NCI-H1105 treated with DMSO at 0.1 percent for 48 hours (cell line): ENCODE measurements at regions not wholly inside any gene's neighbourhood (a gene's known extent, or its start where the extent isn't known, plus 50 kb on each side); places are given as distances from the start of the nearest gene placed in this dataset.
"Not testable (repeated sequence)": the region's sequence is repeated elsewhere in the genome, so short reads cannot be mapped to it uniquely, and the experiment has no call there.

ENCODE experiments used
- DNase-seq: peaks from one replicate; lab custom pipeline; 2025; lab: John Stamatoyannopoulos, UW

DNA sequence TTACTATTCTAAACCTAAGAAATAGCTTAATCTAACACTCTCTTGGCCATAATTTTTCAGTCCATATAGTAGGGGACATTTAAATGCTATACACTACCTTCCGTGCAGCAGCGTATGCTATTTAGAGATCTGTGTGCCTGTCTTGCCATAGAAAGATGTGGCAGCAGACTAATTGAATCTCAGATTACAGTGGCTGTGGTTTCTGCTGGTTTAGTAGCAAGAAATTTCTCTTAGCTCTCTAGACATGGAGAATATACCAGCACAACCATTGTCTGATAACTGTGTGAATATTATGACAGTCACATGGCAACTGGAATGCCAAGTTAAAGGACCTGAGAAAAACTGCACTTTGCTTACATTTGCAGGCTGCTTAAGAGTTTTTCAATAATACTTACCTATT is 672.4 kb upstream of the MIR17HG start:
- DNase-seq: peak; percentile 6

DNA sequence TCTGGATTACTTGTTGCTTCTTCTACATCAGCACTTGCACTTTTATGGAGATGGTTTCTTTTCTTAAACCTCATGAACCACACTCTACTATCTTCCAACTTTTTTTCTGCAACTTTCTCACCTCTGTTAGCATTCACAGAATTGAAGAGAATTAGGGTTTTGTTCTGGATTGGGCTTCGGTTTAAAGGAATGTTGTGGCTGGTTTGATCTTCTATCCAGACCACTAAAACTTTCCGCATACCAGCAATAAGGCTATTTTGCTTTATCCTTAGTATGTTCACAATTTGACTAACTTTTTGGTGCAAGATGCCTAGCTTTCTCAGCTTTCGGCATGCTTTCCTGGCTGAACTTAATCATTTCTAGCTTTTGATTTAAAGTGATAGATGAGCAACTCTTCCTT is 666.7 kb upstream of the MIR17HG start:
- DNase-seq: no peak

DNA sequence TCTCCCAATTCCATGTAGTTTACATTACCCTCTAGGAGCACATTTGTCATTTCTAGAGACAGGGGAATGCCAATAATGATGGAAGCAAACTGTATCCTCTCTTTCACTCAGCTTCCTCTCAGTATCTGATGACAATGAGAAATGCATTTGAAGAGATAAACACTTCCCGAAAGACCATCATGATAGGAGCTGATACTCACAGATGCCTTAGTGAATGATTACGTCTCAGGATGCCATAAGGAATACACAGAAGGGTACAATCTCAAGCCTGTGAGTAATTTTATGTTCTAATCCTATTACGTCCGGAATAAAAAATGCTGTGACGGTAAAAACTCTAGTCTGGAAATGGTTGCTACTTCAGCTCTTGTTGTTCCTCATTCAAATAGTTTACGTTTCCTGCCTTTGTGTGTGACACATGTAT is 663.8 kb upstream of the MIR17HG start:
- DNase-seq: no peak

DNA sequence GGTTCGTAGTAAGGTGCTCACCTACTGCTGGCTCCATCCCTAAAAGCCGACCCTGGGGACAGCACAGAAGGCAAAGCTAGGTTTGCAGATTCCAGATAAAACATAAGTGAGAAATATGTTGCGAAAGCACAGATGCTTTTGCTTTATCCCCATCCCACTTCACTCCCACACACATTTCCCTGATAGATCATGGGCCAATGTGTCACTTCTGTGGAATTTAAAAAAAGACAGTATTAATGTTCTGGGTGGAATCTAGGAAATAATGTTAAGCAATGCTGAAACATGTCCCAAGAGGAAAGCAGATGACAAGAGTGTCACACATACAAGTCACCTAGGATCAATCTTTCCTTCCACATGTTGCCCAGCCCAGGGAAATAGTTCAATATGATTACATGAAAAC is 661.0 kb upstream of the MIR17HG start:
- DNase-seq: no peak

DNA sequence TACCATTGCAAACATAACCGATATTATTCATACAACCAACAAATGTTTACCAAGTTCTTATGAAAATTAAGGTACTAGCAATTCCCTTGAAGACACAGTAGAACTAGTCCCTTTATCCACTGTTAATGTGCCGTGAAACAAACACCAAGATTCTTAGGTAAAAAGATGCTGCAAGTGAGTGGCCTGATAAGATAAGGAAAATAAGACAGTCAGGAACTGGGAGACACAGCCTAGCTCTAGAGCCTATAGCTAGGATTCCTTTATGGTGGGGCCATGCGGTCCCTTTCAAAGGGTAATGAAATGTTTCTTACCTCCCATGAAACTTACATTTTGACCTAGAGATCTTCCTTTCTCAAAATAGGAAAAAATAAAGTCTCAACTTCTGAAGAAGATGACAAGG is 658.4 kb upstream of the MIR17HG start:
- no peak for DNase-seq

DNA sequence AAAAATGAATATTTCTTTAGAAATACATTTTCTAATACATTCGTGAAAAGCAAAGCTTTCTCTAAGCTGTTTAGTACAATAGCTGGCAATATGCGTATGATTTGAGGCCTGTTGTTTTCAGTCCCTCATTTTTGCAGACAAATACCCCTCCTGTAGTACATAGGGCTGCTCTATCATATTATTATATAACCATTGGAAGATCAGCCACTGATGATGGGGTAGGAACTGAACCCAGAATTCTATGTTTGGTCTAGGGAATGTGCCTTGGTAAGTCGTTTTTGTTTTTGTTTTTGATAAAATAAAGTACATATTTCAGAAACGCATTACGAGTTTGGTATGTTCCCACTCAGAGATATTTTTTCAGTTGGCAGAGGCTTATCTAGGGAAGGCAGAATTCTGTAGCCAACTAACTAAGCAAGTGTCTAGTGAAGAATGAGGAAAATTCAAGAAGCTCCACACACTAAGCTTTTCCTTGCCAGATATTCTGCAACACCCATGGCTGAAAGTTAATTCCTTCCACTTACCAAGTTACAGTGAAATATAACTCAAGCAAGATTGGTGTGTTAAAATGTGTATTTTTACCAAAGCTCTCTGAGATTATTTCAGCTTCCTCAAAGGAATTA is 656.9 kb upstream of the MIR17HG start:
- no peak for DNase-seq

DNA sequence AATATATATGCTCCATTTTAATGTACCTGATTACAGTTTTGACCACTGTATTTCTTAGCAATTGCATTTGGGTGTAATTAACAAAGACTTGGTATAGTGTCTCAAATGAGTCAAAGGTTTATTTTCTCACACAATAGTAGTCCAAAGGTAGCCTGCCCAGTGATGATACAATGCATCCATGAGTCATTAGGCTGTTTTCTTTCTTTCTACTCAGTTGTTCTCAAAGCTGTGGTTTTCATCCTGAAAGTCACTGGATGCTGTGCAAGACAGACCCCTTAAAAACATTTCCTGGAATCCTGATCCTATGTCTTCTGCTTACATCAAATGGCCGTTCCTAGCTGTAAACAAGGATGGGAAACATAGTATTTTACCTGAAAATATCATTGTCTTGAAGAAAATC is 651.2 kb upstream of the MIR17HG start:
- DNase-seq: no peak

DNA sequence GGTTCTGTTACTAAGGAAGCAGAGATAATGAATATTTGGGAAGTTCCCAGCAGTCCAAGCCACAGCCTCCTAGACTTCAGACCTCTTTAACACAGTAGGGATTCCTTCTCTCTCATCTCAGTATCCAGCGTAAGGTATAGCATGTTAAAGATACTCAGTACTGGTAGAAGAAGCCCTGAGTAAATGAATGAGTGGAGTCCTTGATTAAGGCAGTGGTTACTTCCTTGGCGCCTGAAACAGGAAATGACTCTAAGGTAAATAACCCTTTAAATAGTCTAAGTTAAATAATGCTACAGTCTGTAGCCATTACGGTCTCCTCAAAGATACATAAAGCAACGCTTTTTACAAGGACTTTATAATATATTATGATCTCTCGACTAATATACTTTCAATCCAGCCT is 650.8 kb upstream of the MIR17HG start:
- no peak for DNase-seq

DNA sequence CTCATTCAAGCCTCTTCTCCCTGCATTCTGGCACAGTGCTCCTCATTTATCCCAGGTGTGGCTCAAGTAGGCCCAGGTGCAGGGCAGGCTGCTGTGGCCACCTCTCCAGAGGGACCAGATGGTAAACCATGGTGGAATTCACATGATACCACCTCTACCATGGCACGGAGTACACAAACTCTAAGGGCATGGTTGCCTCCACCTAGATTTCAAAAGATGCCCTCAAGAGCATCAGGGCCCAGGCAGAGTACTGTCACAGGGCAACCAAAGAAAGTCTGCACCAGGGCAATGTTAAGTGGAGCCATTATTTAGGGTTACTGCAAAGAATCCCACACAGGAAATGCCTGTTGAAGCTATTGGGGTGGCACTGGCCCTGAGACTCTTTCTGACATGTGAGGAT is 647.1 kb upstream of the MIR17HG start:
- DNase-seq: no peak

DNA sequence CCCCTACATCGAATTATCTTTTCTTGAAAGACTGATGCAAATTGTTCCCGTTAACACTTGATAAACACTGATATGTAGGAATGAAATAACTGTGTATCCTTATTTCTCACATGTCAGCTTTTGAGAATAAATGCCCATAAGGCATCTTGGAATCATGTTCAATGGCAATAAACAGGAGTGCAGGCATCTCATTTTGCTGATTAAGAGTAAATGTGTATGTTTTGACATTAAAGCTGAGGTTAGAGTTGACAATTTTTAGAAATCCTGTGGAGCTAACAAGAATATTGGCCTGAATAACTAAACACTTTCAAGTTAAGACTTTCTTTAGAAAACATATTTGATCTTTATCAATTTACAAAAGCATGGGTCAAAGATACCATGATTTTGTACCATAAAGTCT is 646.2 kb upstream of the MIR17HG start:
- no peak for DNase-seq

DNA sequence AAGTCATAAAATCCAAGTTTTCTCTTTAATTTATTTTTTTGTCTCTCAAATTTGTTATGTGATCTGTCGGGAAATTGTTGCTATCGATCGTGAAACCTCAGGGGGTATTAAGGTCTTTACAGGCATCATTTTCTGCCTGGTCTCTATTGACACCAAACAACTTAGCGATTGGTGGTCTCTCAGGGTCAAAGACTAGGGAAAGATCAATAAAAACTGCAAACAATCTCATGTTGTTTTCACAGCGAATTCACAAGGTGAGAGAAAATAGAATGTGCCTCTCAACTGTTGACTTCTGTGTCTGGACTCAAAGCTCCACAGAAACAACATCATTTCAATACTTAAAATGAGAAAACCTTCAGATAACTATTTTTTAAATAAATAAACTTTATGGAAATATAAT is 645.4 kb upstream of the MIR17HG start:
- DNase-seq: no peak

DNA sequence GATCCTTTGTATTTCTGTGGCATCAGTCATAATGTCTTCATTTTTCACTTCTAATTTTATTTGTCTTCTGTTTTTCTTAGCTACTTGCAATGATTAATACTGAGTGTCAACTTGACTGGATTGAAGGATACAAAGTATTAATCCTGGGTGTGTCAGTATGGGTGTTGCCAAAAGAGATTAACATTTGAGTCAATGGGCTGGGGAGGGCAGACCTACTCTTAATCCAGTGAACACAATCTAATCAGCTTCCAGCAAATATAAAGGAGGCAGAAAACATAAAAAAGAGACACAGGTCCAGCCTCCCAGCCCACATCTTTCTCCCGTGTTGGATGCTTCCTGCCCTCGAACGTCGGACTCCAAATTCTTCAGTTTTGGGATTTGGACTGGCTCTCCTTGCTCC is 640.9 kb upstream of the MIR17HG start:
- DNase-seq: no peak

DNA sequence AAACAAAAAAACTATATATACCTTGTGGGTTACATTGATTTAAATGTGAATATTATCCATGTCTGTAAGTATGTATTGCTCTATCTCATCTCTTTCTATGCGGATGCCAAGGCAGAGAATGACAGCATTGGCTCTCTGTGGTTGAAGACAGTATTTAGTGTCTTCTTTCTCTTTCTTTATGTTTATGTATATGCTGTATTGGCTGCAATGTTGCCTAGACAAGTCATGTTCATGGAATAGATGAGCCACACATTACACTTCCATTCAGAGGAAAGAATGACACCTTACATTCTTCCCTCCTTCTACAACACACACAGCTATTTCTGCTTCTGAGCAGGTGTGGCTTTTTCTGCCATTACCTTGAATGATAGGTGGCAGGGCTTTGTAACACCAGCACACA is 639.4 kb upstream of the MIR17HG start:
- no peak for DNase-seq

DNA sequence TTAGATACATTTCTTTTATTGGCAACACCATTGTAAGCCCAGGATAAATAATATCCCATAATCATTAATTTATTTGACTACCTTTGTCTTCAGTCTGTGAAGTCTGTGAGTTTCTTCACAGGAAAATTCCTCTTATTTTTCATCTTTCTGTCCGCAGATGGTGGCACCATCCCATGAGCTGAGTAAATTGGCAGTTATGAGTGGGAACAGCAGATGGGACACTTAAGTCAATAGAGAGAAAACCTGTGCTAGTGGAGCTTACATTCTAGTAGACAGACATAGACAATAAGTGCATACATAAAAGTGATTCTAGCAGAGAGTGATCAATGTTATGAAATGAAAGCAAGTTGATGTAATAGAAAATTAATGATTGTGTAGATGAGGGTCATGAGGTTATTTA is 638.2 kb upstream of the MIR17HG start:
- no peak for DNase-seq

DNA sequence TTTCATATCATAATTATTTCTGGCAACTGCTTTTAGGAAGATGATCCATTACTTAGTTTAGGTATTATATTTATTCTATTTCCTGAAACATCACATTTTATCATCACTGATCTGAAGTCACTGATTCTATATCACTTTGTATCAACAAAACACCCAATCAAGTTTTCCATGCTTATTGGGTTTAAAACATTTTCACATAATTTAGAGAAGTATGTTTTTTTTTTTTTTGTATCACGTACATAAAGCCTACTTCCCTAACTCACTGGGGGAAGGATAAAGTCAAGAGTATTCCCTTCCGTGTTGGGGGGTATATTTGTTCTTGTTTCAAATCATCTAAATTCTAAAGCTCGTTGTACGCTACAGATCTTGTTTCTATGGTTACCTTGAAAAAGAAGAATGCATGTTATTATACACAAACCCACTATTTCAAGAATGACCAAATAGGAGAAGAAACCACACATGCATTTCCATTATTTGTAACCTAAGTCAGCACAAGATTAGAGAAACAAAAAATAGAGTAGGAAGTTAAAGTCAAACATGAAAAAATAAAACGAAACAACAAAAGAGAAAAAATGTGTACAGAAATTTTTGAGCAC is 637.2 kb upstream of the MIR17HG start:
- no peak for DNase-seq

DNA sequence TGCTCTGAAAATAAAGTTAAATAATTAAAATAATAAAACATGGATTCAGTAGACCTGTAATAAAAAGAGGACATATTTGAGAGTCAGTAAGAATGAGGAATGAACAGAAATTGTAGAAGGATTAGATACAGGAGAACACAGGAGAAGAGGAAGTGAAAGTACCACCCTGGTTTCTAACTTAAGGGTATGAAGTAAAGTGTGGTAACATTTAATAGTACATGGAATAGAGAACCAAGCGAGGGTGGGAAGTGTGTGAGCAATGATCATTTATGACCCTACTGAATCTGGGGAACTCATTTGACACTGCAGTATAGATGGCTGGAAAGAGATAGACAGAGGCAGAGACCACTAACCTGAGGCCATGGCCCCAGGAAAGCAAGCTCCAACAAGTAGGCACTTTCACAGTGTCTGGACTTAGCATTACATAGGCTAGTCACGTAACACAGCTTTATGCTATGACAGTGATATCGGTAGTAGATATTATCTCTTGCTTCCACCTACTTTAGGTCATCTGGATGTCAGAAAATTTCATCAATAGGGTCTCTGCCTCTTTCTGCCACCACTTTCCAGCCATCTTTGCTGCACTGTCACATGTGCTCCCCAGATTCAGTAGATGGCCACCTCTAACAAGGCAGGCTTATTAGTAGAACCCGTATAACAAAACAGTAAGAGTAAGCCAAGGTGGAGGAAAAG is 633.9 kb upstream of the MIR17HG start:
- no peak for DNase-seq

DNA sequence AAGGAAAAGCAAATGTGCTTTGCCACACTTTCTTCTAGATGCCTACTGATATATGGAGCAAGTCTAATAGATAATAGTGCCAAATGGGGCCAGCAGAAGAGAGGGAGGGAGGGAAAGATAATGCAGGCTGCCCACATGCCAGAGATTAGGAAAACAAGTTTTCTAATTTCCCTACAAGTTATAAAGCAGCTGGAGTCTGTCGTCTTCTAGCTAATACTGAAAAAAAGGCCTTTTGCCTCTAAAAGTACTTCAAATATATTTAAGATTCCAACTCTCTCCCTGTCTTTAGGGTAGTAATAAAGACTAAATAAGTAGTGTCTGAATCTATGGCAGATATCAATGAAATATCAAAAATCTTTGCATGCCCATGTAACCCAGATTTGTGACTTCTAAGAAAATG is 632.0 kb upstream of the MIR17HG start:
- DNase-seq: no peak

DNA sequence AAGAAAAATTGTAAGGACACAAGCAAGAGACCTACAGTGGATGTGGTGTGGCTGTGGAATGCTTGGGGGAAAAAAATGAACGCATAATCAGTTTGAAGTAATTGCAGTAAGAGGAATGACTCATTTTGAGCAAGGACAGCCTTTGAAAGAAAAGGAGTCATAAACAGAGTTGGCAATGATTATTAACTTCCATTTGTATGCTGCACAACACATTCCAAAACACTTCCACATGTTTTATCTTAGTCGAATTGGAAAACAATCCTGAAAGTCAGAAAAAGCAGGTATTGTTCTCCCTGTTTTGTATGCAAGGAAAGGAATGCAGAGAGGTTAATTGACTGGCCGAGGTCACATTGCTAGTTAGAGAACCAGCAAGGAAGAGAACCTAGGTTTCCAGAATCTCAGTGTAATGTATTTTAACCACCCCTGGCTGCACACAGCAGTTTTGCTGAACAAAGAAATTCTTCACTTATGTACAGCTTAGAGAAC is 630.0 kb upstream of the MIR17HG start:
- DNase-seq: no peak

DNA sequence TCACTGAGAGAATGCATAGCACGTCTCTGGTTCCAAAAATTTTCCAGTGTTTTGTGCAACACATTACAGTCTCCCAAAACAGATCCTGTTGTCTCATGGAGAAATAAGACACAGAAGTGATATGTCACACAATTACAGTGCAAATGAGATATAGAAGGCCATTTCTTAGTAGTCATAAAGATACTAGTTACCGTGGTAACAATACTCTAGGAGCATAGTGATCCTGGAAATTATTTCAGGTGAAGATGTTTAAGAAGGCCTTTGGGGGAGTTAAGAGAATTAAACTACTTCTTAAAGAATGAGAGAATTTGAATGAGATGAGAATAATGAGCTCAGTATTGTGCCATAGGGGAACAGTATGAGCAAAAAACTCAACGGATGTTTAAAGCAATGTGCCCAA is 628.0 kb upstream of the MIR17HG start:
- no peak for DNase-seq

DNA sequence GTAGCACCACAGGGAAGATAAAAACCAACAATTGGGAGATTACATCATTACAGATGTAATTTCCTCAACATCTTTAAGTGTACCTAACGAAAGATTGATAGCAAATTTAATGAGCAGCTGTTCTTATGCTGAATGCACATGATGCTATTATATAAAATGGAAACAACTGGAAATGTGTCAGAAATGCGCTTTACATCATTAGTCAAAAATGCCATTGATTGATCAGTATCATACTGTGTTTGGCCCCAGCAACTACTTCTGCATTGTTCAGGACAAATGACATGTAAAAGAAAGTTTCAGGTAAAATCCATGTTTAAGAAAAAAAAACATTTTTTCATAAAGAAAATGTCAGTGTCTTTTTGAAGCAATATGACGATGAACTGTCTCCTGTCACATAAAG is 625.5 kb upstream of the MIR17HG start:
- DNase-seq: no peak

DNA sequence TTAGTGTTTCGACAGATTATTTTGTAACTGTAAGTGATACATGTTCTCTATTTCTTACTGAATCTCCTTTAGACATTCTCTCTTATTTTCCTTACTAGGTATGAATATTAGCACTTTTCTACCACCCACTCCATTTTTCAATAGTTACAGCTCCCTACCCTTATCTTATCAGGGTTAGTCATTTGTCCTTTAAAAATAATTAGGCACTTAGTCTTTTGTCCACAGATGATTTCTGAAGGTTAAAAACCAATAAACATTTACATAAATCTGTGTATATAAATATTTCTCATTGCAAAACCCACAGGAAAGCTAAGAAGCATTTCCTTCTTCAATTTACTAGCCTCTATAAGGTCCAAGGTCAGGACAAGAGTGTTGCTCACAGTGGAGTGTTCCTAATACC is 624.1 kb upstream of the MIR17HG start:
- no peak for DNase-seq

DNA sequence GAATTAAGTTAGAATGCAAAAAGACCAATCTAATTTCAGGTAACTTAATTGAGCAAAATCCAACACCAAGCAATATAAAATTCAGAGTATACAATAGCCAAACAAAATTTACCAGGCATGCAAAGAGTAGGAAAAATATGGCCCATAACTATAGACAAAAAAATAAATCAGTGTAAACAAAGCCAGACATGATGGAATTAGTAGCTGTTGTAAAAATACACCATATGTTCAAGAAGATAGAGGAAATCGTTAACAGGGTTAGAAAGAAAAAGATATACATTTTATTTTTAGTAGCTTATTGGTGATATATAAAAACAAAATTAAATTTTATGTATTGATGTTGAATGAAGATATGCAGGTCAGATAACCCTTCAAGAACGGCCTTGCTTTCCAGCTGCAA is 621.1 kb upstream of the MIR17HG start:
- DNase-seq: no peak

DNA sequence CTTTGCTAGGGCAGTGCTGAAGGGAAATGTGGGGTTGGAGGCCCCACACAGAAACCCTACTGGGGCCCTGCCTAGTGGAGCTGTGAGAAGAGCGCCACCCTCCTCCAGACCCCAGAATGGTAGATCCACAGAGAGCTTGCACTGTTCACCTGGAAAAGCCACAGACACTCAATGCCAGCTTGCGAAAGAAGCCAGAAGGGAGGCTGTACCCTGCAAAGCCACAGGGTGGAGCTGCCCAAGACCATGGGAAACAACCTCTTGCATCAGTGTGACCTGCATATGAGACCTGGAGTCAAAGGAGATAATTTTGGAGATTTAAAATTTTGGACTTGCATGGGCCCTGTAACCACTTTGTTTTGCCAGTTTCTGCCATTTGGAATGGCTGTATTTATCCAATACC is 615.4 kb upstream of the MIR17HG start:
- no peak for DNase-seq

DNA sequence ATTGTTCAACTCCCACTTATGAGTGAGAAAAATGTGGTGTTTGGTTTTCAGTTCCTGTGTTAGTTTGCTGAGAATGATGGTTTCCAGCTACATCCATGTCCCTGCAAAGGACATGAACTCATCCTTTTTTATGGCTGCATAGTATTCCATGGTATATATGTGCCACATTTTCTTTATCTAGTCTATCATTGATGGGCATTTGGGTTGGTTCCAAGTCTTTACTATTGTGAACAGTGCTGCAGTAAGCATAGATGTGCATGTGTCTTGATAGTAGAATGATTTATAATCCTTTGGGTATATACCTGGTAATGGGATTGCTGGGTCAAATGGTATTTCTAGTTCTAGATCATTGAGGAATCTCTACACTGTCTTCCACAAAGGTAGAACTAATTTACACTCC is 613.0 kb upstream of the MIR17HG start:
- DNase-seq: not testable (repeated sequence)
